Duodenal mucosa (tissue), 2 donors: ENCODE measurements at regions not wholly inside any gene's neighbourhood (a gene's known extent, or its start where the extent isn't known, plus 50 kb on each side); places are given as distances from the start of the nearest gene placed in this dataset.
"Not testable (repeated sequence)": the region's sequence is repeated elsewhere in the genome, so short reads cannot be mapped to it uniquely, and the experiment has no call there.

Experiments used
- H3K27ac ChIP-seq: one replicate; pipeline ENCODE4 v1.7.0; 2013; ENCODE audit warnings: low read depth, low read length
- H3K27me3 ChIP-seq, 2 donors: one replicate each; pipeline ENCODE4 v1.7.0; 2013; ENCODE audit warnings: low read length in 2 of 2, control low read depth in 1 of 2; ENCODE audit not compliant: insufficient read depth in 2 of 2, control insufficient read depth in 1 of 2
- H3K36me3 ChIP-seq, 2 donors: one replicate each; pipeline ENCODE4 v1.7.0; 2013; ENCODE audit warnings: low read length in 2 of 2, control low read depth in 1 of 2; ENCODE audit not compliant: insufficient read depth in 2 of 2, control insufficient read depth in 1 of 2
- H3K4me1 ChIP-seq, 2 donors: one replicate each; pipeline ENCODE4 v1.7.0; 2013; ENCODE audit warnings: low read length in 2 of 2, control low read depth in 1 of 2; ENCODE audit not compliant: insufficient read depth in 2 of 2, control insufficient read depth in 1 of 2
- H3K4me3 ChIP-seq, 2 donors: one replicate each; pipeline ENCODE4 v1.7.0; 2013; ENCODE audit warnings: low read length in 2 of 2, low read depth in 1 of 2
- H3K9ac ChIP-seq, 2 donors: one replicate each; pipeline ENCODE4 v1.7.0; 2013; ENCODE audit warnings: low read length in 2 of 2, low read depth in 1 of 2
- H3K9me3 ChIP-seq, 2 donors: one replicate each; pipeline ENCODE4 v1.7.0; 2013; ENCODE audit warnings: low read length in 2 of 2, control low read depth in 1 of 2; ENCODE audit not compliant: control insufficient read depth in 1 of 2

DNA sequence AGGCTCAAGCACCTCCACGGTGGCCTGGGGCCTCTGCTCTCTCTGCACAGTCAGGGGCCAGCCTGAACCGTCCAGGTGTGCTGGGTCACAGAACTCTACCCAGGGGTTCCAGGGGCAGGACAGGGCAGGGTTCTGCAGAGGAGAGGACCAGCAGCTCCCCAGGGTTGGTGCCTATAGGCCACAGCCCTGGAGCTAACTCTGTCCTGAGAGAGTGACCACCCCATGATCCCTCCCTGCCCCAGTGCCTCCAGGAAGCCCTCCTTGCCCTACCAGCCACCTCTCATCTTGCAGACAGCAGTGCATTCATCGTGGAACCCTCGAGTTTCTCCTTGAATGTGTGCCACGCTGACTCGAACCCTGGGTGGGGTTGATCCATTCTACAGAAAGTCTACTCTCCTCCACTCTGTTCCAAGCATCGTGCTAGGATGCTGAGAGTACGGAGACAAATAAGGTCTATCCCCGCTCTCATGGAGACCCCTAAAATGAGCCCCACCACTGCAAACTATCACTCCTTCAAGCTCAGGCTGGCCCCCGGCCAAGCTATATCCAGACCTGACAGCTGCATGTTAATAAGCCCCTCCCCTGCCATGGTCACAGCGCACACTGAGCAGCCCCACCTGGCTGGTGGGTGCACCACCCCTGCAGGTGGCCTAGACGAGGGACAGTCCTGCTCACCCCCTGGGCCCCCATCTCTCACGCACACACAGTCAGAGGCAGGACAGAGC lies 138.1 kb upstream of the FOXD4L5 start:
- not testable (repeated sequence) for H3K4me1 ChIP-seq, H3K9ac ChIP-seq, H3K27me3 ChIP-seq, H3K36me3 ChIP-seq, H3K27ac ChIP-seq, H3K4me3 ChIP-seq
- peaks cover 0 to 14% of the 10 kb centered on the region in 2 donors for H3K9me3 ChIP-seq

DNA sequence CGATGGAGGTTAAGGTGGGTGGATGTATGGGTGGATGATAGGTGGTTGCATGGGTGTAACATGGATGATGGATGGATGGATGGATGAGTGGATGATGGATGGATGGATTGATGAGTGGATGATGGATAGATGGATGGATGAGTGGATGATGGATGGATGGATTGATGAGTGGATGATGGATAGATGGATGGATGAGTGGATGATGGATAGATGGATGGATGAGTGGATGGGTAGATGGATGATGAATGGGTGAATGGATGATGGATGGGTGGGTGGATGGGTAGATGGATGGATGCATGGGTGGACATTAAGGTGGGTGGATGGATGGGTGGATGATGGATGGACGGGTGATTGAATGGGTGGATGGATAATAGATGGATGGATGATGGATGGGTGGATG lies 136.5 kb upstream of the FOXD4L5 start:
- H3K9me3 ChIP-seq, result peaks cover 0 to 14% of the 10 kb centered on the region in 2 donors
- H3K9ac ChIP-seq, H3K4me3 ChIP-seq, H3K27ac ChIP-seq, H3K36me3 ChIP-seq, H3K4me1 ChIP-seq, H3K27me3 ChIP-seq: not testable (repeated sequence)

GRCh38 chr9:65420771-65421170 lies 135.8 kb upstream of the FOXD4L5 start:
- no peak overlapping the region for H3K4me3 ChIP-seq
- no peaks in the 10 kb centered on the region for H3K36me3 ChIP-seq
- no peaks in the 10 kb centered on the region for H3K27me3 ChIP-seq
- H3K9ac ChIP-seq, result no peak overlapping the region
- H3K4me1 ChIP-seq, result no peaks in the 10 kb centered on the region
- H3K27ac ChIP-seq, result no peak overlapping the region
- H3K9me3 ChIP-seq, result peaks cover 0 to 7% of the 10 kb centered on the region in 2 donors

DNA sequence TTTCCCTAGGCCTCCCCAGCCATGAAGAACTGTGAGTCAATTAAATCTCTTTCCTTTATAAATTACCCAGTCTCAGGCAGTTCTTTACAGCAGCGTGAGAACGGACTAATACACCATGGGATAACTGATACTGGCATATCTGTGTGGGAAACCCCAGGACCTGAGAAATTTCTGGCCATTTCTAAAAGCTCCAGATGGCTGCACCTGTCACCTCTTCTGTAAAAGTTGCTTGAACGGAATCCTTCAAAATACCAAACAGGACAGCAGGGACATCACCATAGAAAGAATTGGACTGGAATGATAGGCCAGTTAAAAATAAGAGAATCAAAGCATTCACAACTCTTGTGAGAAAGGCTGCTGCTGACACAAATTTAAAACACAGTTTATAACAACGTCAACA lies 134.0 kb upstream of the FOXD4L5 start:
- not testable (repeated sequence) for H3K9ac ChIP-seq, H3K9me3 ChIP-seq, H3K27ac ChIP-seq, H3K36me3 ChIP-seq, H3K4me3 ChIP-seq, H3K27me3 ChIP-seq, H3K4me1 ChIP-seq

DNA sequence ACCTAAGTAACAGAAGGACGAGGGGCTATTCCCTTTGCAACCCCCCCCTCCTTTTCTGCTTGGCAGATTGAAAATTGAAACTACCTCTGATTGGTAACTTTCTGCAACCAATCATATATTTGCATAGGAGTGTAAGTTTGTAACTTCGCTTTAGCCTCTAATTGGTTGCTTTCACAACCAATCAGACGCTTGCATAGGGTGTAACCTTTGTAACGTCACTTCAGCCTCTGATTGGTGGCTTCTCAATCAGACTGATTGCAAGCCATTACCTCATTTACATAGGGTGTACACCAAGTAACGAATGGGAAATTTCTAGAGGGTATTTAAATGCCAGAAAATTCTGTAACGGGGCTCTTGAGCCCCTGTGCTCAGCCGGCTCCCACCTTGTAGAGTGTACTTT lies 131.9 kb upstream of the FOXD4L5 start:
- H3K9ac ChIP-seq, H3K27me3 ChIP-seq, H3K9me3 ChIP-seq, H3K36me3 ChIP-seq, H3K4me3 ChIP-seq, H3K4me1 ChIP-seq, H3K27ac ChIP-seq: not testable (repeated sequence)

GRCh38 chr9:65414249-65414648 lies 129.2 kb upstream of the FOXD4L5 start:
- H3K9me3 ChIP-seq, result peaks cover 0 to 19% of the 10 kb centered on the region in 2 donors
- not testable (repeated sequence) for H3K4me3 ChIP-seq, H3K27ac ChIP-seq, H3K4me1 ChIP-seq, H3K9ac ChIP-seq, H3K36me3 ChIP-seq, H3K27me3 ChIP-seq

GRCh38 chr9:65413371-65413770 lies 128.4 kb upstream of the FOXD4L5 start:
- not testable (repeated sequence) for H3K4me1 ChIP-seq, H3K9ac ChIP-seq, H3K36me3 ChIP-seq, H3K27ac ChIP-seq, H3K4me3 ChIP-seq, H3K27me3 ChIP-seq
- H3K9me3 ChIP-seq, result peaks cover 0 to 19% of the 10 kb centered on the region in 2 donors

DNA sequence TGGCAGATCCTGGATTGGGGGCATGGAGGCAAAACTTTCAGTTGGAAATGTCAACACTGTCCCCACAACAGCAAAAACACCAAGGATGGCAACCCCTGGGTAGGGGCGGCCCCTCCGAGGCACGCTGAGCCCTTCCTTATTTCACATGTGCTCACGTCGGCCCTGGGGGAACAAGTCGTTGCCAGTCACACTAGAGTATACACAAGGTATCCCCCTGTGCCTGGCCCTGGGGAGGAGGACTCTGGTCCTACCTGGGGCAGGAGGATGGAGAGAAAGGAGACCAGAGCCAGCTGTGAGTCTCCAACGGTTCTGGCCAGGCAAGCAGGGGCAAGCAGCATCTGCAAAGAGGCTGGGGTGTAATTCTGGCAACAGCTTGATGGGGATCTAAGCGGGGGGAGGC lies 126.9 kb upstream of the FOXD4L5 start:
- H3K4me3 ChIP-seq, result no peak overlapping the region
- H3K27me3 ChIP-seq, result no peaks in the 10 kb centered on the region
- no peak overlapping the region for H3K27ac ChIP-seq
- no peaks in the 10 kb centered on the region for H3K36me3 ChIP-seq
- no peaks in the 10 kb centered on the region for H3K4me1 ChIP-seq
- H3K9ac ChIP-seq, result no peak overlapping the region
- H3K9me3 ChIP-seq, result peaks cover 0 to 21% of the 10 kb centered on the region in 2 donors

GRCh38 chr9:65411336-65411735 lies 126.3 kb upstream of the FOXD4L5 start:
- no peak overlapping the region for H3K27ac ChIP-seq
- no peak overlapping the region for H3K9ac ChIP-seq
- H3K36me3 ChIP-seq, result no peaks in the 10 kb centered on the region
- no peaks in the 10 kb centered on the region for H3K4me1 ChIP-seq
- no peaks in the 10 kb centered on the region for H3K27me3 ChIP-seq
- peaks cover 0 to 21% of the 10 kb centered on the region in 2 donors for H3K9me3 ChIP-seq
- no peak overlapping the region for H3K4me3 ChIP-seq

- Histone ChIP-seq H3K9me3 (peaks cover 0 to 21% of the 10 kb centered on the region in 2 donors), H3K36me3 (no peaks in the 10 kb centered on the region), H3K27ac (no peak overlapping the region), H3K4me3 (no peak overlapping the region), H3K9ac (no peak overlapping the region), H3K4me1 (no peaks in the 10 kb centered on the region), H3K27me3 (no peaks in the 10 kb centered on the region)
Observed at GRCh38 chr9:65410926-65411325, 125.9 kb upstream of the FOXD4L5 start.
